ENCODE measurements at regions not wholly inside any gene's neighbourhood (a gene's known extent, or its start where the extent isn't known, plus 50 kb on each side); places are given as distances from the start of the nearest gene placed in this dataset.
A peak's percentile ranks its signal among the peaks of the same experiment; 100 is the strongest.
"Not testable (repeated sequence)": the region's sequence is repeated elsewhere in the genome, so short reads cannot be mapped to it uniquely, and the experiment has no call there.

DNA sequence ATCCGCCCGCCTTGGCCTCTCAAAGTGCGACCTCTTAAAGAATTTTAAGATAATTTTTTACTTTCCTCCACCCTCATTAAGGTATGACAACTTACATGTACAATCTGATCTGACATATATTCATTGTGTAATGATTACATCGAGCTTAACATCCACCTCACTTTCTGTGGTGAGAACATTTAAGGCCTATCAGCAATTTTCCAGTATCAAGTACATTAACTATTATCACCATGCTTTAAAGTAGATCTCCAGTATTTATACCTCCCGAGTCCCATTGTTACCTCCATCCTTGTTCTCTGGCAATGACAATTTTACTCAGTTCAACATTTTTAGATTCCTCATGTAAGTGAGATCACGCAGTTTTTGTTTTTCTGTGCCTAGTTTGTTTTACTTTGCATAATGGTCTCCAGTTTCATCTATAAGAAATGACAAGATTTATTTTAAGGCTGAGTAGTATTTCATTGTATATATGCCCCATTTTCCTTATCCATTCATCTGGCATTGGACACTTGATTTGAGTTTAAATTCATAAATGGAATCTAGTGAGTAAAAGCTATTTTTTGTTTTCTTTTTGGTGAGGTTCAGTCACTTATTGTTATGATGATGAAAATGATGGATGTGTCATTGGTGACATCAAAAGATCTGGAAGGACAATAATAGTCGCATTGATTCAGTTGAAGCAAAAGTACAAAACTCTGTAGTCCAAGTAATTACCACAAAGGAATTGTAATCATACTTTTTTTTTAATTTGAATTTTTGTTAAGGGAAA is 87.0 kb downstream of the OR2B2 start:
- Histone ChIP-seq H3K27ac (ENCODE audit: low read depth, low read length) (no peak overlapping the region), H3K36me3 (ENCODE audit: insufficient read depth, low read length) (no peaks in the 10 kb centered on the region), H3K4me3 (ENCODE audit: low read depth in 1 of 2, low read length in 2 of 2) (peak overlapping the region in 1 of 2 donors; percentile 55), H3K9me3 (ENCODE audit: low read length) (no peaks in the 10 kb centered on the region), H3K4me1 (ENCODE audit: insufficient read depth, low read length) (peaks cover 3% of the 10 kb centered on the region), H3K9ac (ENCODE audit: low read length) (peak overlapping the region; percentile 9), H3K27me3 (ENCODE audit: control insufficient read depth in 1 of 2, insufficient read depth in 2 of 2, low read length in 2 of 2) (peaks cover 0 to 29% of the 10 kb centered on the region in 2 donors)

DNA sequence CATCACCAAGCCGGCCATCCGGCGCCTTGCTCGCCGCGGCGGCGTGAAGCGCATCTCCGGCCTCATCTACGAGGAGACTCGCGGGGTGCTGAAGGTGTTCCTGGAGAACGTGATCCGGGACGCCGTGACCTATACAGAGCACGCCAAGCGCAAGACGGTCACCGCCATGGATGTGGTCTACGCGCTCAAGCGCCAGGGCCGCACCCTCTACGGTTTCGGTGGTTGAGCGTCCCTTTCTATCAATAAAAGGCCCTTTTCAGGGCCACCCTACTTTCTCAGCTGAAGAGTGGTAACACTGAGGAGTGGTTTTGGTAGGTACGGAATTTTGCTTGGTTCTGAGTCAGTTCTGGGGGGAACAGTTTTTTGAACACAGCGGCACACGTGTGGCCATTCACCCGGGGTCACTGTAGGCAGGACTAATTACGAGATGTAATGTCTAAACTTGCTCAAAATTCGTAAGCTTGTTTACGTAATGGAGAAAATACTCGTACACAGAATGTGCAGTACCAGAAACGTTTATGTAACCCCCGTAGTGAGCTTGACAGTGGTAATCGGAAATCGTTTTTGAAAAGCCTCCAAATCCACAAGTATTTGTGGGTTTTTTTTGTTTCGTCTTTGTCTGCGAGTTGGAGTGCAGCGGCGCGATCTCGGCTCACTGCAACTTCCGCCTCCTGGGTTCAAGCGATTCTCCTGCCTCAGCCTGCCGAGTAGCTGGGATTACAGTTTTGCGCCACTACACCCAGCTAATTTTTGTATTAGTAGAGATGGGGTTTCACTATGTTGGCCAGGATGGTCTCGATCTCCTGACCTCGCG is 87.8 kb downstream of the OR2B2 start:
- Histone ChIP-seq H3K27me3 (ENCODE audit: control insufficient read depth in 1 of 2, insufficient read depth in 2 of 2, low read length in 2 of 2) (peaks cover 0 to 29% of the 10 kb centered on the region in 2 donors), H3K9ac (ENCODE audit: low read length) (peak overlapping the region; percentile 9), H3K4me3 (ENCODE audit: low read depth in 1 of 2, low read length in 2 of 2) (peak overlapping the region in 1 of 2 donors; percentile 55)
- H3K4me1 ChIP-seq (ENCODE audit: insufficient read depth, low read length); H3K27ac ChIP-seq (ENCODE audit: low read depth, low read length); H3K9me3 ChIP-seq (ENCODE audit: low read length); H3K36me3 ChIP-seq (ENCODE audit: insufficient read depth, low read length): not testable (repeated sequence)

DNA sequence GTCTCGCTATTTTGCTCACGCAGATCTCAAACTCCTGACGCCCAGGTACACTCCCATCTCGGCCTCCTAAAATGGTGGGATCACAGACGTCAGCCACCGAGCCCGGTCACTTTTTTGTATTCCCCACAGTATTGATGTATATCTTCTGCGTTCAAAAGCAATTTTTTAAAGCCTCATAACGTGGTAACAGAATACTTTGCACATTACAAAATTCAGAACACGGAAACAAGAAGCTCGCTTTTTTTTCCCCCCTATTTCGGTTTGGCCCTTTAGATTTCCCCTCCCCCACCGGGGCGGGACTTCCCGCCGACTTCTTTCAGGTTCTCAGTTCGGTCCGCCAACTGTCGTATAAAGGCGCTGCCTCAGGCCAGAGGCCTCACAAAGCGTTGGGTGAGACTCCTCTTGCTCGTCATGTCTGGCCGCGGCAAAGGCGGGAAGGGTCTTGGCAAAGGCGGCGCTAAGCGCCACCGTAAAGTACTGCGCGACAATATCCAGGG is 88.4 kb downstream of the OR2B2 start:
- H3K4me1 ChIP-seq (ENCODE audit: insufficient read depth, low read length); H3K36me3 ChIP-seq (ENCODE audit: insufficient read depth, low read length); H3K9me3 ChIP-seq (ENCODE audit: low read length): not testable (repeated sequence)
- Histone ChIP-seq H3K9ac (ENCODE audit: low read length) (peak overlapping the region; percentile 4), H3K4me3 (ENCODE audit: low read depth in 1 of 2, low read length in 2 of 2) (peak overlapping the region in 1 of 2 donors; percentile 50), H3K27ac (ENCODE audit: low read depth, low read length) (peak overlapping the region; percentile 44), H3K27me3 (ENCODE audit: control insufficient read depth in 1 of 2, insufficient read depth in 2 of 2, low read length in 2 of 2) (peaks cover 0 to 29% of the 10 kb centered on the region in 2 donors)

DNA sequence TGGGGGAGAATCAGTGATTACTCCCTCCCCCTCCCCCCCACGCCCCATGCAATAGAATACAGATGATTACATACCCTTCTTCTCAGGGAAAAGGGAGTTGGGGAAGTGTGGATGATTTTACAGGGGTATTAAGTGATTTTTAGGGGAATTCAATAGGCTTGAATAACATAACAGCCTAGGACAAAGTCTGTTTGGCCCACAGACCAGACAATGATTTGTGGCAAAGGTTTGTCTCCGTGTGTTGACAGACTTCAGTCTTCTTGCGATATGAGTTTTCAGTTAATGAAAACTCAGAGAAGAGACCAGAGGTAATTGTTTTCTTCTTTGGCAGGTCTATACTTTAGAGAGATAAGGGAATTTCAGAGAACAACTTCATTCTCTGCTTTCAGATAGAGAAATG is 95.3 kb downstream of the OR2B2 start:
- peaks cover 0 to 35% of the 10 kb centered on the region in 2 donors for H3K27me3 ChIP-seq (ENCODE audit: control insufficient read depth in 1 of 2, insufficient read depth in 2 of 2, low read length in 2 of 2)
- H3K27ac ChIP-seq (ENCODE audit: low read depth, low read length): no peak overlapping the region
- no peak overlapping the region for H3K4me3 ChIP-seq (ENCODE audit: low read depth in 1 of 2, low read length in 2 of 2)
- no peaks in the 10 kb centered on the region for H3K4me1 ChIP-seq (ENCODE audit: insufficient read depth, low read length)
- H3K9me3 ChIP-seq (ENCODE audit: low read length): no peaks in the 10 kb centered on the region
- no peak overlapping the region for H3K9ac ChIP-seq (ENCODE audit: low read length)
- no peaks in the 10 kb centered on the region for H3K36me3 ChIP-seq (ENCODE audit: insufficient read depth, low read length)

DNA sequence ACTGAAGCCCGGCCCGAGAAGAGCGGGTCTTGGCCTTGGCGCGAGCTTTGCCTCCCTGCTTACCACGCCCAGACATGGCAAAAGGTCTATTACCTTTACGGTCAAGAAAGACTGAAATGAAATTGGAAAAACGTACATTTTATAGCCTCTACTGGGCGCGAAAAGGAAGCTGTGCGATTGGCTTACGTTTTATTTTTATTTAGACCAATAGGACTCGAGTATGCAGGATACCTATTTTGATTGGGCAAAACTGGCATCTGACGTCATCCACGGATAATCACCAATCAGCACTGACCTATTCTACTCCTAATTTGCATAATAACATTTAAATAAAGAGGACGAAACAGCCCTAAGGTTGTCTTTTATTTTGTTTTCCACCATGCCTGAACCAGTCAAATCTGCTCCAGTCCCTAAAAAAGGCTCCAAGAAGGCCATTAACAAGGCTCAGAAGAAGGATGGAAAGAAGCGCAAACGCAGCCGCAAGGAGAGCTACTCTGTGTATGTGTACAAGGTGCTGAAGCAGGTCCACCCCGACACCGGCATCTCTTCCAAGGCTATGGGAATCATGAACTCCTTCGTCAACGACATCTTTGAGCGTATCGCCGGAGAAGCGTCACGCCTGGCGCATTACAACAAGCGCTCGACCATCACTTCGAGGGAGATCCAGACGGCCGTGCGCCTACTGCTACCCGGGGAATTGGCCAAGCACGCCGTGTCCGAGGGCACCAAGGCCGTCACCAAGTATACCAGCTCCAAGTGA is 97.4 kb downstream of the OR2B2 start:
- H3K36me3 ChIP-seq (ENCODE audit: insufficient read depth, low read length): no peaks in the 10 kb centered on the region
- peaks cover 0 to 37% of the 10 kb centered on the region in 2 donors for H3K27me3 ChIP-seq (ENCODE audit: control insufficient read depth in 1 of 2, insufficient read depth in 2 of 2, low read length in 2 of 2)
- no peaks in the 10 kb centered on the region for H3K4me1 ChIP-seq (ENCODE audit: insufficient read depth, low read length)
- peak overlapping the region; percentile 47 to 71 for H3K4me3 ChIP-seq (ENCODE audit: low read depth in 1 of 2, low read length in 2 of 2)
- no peaks in the 10 kb centered on the region for H3K9me3 ChIP-seq (ENCODE audit: low read length)
- no peak overlapping the region for H3K27ac ChIP-seq (ENCODE audit: low read depth, low read length)
- no peak overlapping the region for H3K9ac ChIP-seq (ENCODE audit: low read length)

DNA sequence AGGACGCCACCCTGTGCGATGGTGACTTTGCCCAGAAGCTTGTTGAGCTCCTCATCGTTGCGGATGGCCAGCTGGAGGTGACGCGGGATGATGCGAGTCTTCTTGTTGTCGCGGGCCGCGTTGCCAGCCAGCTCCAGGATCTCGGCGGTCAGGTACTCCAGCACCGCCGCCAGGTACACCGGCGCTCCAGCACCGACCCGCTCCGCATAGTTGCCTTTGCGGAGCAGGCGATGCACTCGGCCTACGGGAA is 97.9 kb downstream of the OR2B2 start:
- peaks cover 0 to 37% of the 10 kb centered on the region in 2 donors for H3K27me3 ChIP-seq (ENCODE audit: control insufficient read depth in 1 of 2, insufficient read depth in 2 of 2, low read length in 2 of 2)
- peak overlapping the region in 1 of 2 donors; percentile 71 for H3K4me3 ChIP-seq (ENCODE audit: low read depth in 1 of 2, low read length in 2 of 2)
- not testable (repeated sequence) for H3K4me1 ChIP-seq (ENCODE audit: insufficient read depth, low read length); H3K36me3 ChIP-seq (ENCODE audit: insufficient read depth, low read length); H3K9ac ChIP-seq (ENCODE audit: low read length); H3K9me3 ChIP-seq (ENCODE audit: low read length); H3K27ac ChIP-seq (ENCODE audit: low read depth, low read length)

DNA sequence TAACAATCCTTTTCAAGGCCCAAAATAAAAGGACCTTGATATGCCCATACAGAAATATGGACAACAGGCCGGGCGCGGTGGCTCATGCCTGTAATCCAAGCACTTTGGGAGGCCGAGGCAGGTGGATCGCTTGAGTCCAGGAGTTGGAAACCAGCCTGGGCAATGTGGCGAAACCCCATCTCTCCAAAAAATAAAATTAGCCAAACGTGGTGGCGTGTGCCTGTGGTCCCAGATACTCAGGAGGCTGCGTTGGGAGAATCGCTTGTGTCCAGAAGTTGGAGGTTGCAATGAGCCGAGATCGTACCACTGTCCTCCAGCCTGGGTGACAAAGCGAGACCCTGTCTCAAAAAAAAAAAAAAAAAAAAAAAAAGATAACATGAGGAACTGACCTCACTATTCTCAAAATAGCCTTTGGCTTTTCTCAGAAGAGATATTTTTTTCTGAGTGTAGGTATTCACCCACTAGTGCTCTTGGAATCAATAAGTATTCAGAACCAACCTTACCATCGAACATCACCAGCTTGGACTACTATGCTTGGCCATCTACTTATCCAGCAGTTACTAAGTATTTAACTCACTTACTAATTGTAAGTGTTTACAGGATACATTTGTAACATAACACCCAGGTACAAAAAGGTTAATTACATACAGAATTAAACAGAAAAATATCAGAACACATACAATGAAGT is 99.2 kb downstream of the OR2B2 start:
- no peak overlapping the region for H3K9ac ChIP-seq (ENCODE audit: low read length)
- H3K9me3 ChIP-seq (ENCODE audit: low read length): no peaks in the 10 kb centered on the region
- H3K27ac ChIP-seq (ENCODE audit: low read depth, low read length): no peak overlapping the region
- H3K4me3 ChIP-seq (ENCODE audit: low read depth in 1 of 2, low read length in 2 of 2): no peak overlapping the region
- H3K36me3 ChIP-seq (ENCODE audit: insufficient read depth, low read length): no peaks in the 10 kb centered on the region
- H3K27me3 ChIP-seq (ENCODE audit: control insufficient read depth in 1 of 2, insufficient read depth in 2 of 2, low read length in 2 of 2): peaks cover 0 to 34% of the 10 kb centered on the region in 2 donors
- H3K4me1 ChIP-seq (ENCODE audit: insufficient read depth, low read length): peaks cover 6% of the 10 kb centered on the region

DNA sequence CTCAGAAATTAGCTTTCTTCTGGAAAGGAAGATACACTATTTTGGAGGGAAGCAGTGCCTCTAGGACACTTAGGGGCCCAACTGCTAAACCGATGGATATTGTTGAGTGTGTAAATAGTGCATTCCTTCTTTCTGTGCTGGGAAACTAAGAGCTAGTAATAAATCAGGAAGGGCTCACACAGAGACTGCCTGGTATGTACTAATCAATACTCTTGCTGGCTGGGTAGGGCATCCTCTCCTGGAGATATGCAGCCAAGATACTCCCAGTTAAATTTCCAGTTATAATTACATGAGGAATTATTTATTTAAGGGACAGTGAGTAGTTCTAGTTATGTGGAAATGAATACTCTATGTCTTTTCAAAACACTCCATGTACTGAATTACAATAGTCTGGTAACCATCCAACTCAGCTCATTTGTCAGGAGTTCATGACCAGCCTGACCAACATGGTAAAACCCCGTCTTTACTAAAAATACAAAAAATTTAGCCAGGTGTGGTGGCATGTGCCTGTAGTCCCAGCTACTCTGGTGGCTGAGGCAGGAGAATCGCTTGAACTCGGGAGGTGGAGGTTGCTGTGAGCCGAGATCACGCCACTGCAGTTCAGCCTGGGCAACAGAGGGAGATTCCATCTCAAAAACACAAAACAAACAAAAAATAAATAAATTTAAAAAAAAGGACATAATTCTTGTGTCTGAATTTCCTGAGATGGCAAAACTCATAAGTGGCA is 100.0 kb downstream of the OR2B2 start:
- no peak overlapping the region for H3K27ac ChIP-seq (ENCODE audit: low read depth, low read length)
- no peaks in the 10 kb centered on the region for H3K9me3 ChIP-seq (ENCODE audit: low read length)
- H3K9ac ChIP-seq (ENCODE audit: low read length): no peak overlapping the region
- no peak overlapping the region for H3K4me3 ChIP-seq (ENCODE audit: low read depth in 1 of 2, low read length in 2 of 2)
- H3K4me1 ChIP-seq (ENCODE audit: insufficient read depth, low read length): peaks cover 7% of the 10 kb centered on the region
- peaks cover 2 to 35% of the 10 kb centered on the region in 2 donors for H3K27me3 ChIP-seq (ENCODE audit: control insufficient read depth in 1 of 2, insufficient read depth in 2 of 2, low read length in 2 of 2)
- H3K36me3 ChIP-seq (ENCODE audit: insufficient read depth, low read length): no peaks in the 10 kb centered on the region

DNA sequence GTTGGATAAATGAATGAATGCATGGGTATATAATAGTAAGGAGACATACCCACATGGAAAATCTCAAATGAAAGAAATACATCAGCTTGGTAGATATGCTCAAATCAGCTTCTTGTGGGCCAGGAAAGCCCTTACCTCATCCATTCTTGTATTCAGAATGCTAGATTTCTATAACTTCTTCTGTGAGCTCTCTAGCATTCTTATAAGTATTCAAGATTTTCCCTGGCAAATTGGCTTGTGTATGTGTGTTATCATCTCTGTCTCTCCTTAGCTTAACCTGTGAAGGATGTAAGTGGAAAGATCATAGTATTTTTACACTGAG is 100.8 kb downstream of the OR2B2 start:
- Histone ChIP-seq H3K4me3 (ENCODE audit: low read depth in 1 of 2, low read length in 2 of 2) (no peak overlapping the region), H3K27me3 (ENCODE audit: control insufficient read depth in 1 of 2, insufficient read depth in 2 of 2, low read length in 2 of 2) (peaks cover 7 to 39% of the 10 kb centered on the region in 2 donors), H3K36me3 (ENCODE audit: insufficient read depth, low read length) (no peaks in the 10 kb centered on the region), H3K9me3 (ENCODE audit: low read length) (no peaks in the 10 kb centered on the region), H3K4me1 (ENCODE audit: insufficient read depth, low read length) (peaks cover 12% of the 10 kb centered on the region), H3K27ac (ENCODE audit: low read depth, low read length) (no peak overlapping the region), H3K9ac (ENCODE audit: low read length) (no peak overlapping the region)

DNA sequence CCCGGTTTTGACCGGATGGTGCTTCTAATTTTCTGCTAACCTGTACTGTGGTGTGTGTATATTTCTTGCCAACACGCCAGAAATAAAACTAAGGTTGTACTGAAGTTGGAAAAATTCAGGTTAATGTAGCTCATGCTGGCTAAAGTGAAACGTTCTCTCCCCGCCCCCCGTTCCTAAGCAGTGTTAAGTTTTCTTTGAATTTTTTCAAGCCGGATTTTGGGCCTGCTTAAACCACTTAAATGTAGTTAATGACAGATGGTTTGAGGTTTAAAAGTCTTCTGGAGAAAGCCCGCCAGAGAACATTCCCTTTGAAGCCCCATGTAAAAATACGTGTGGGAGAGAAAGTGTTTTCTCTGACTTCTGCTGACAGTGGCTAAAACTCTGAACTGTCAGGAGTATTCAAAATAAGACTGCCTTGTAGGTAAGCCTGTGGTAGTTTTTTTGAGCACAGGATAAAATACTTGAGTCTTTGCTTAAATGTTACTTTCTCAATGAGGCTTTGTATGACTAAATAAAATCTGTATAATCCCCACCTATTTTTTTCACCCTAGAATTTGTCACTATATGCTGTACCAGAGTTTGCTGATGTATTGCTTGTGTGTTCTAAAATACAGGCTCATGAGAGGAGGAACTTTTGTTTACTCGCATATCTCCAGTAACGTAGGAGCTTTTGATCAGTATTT is 101.3 kb downstream of the OR2B2 start:
- peaks cover 10 to 35% of the 10 kb centered on the region in 2 donors for H3K27me3 ChIP-seq (ENCODE audit: control insufficient read depth in 1 of 2, insufficient read depth in 2 of 2, low read length in 2 of 2)

More for the DNA sequence above, 101.3 kb downstream of the OR2B2 start:
- Histone ChIP-seq H3K27ac (ENCODE audit: low read depth, low read length) (peak overlapping the region; percentile 79), H3K4me3 (ENCODE audit: low read depth in 1 of 2, low read length in 2 of 2) (peak overlapping the region; percentile 2 to 75), H3K36me3 (ENCODE audit: insufficient read depth, low read length) (no peaks in the 10 kb centered on the region), H3K9ac (ENCODE audit: low read length) (peak overlapping the region; percentile 44), H3K4me1 (ENCODE audit: insufficient read depth, low read length) (peaks cover 12% of the 10 kb centered on the region), H3K9me3 (ENCODE audit: low read length) (no peaks in the 10 kb centered on the region)

All from muscle layer of colon (tissue), 2 donors.